ENCODE measurements at regions not wholly inside any gene's neighbourhood (a gene's known extent, or its start where the extent isn't known, plus 50 kb on each side); places are given as distances from the start of the nearest gene placed in this dataset.

- no peak for DNase-seq
These were observed 263.4 kb downstream of the MRTFB start for GRCh38 chr16:14334366-14335080.

- no peak for DNase-seq
These were observed 262.2 kb downstream of the MRTFB start for GRCh38 chr16:14333361-14333760.

- DNase-seq: no peak
These were observed 259.9 kb downstream of the MRTFB start for GRCh38 chr16:14331020-14331419.

GRCh38 chr16:14329727-14330350 is 258.7 kb downstream of the MRTFB start:
- DNase-seq: no peak

GRCh38 chr16:14325502-14326401 is 254.6 kb downstream of the MRTFB start:
- peak; percentile 35 for DNase-seq

- no peak for DNase-seq
These were observed 253.5 kb downstream of the MRTFB start for GRCh38 chr16:14324581-14324980.

- DNase-seq: no peak
These were observed 251.1 kb downstream of the MRTFB start for GRCh38 chr16:14322186-14322585.

- no peak for DNase-seq
These were observed 250.4 kb downstream of the MRTFB start for GRCh38 chr16:14321542-14321941.

- no peak for DNase-seq
These were observed 249.3 kb downstream of the MRTFB start for GRCh38 chr16:14320406-14320805.

Measured in NCI-H748 treated with DMSO at 0.1 percent for 48 hours (cell line).